ENCODE measurements at regions not wholly inside any gene's neighbourhood (a gene's known extent, or its start where the extent isn't known, plus 50 kb on each side); places are given as distances from the start of the nearest gene placed in this dataset.

DNA sequence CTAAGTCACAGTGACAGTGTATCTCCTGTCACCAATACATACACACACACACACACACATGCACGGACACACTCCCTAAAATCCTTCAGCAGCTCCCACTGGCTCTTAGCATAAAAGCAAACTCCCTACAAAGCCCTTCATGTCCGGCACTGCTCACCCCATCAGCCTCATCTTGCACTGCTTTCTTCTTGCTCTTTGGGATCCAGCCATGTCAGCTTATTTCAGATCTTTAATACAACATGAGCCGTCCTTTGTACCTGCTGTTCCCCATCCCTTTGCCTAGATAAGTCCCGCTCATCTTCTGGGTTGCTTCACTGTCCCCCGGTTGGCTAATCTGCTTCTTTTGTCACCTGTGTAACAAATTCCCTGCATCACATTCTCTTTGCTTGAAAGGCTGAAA, 82.1 kb upstream of the VAV3 start:
- TF ChIP-seq CTCF (IDR thresholded peaks at IDR 0.05): no peak
- TF ChIP-seq EP300 (IDR thresholded peaks at IDR 0.05): no peak
